HAP-1 (cell line): ENCODE measurements at regions not wholly inside any gene's neighbourhood (a gene's known extent, or its start where the extent isn't known, plus 50 kb on each side); places are given as distances from the start of the nearest gene placed in this dataset.
A peak's percentile ranks its signal among the peaks of the same experiment; 100 is the strongest.

Experiments
- DNase-seq, 2 experiments: peaks; one replicate each; pipeline ENCODE4 v3.0.0-alpha.2; 2016 to 2020; ENCODE audit warnings: low spot score in 2 of 2
- H3K27me3 ChIP-seq: fragments of 250-450 bp; sonication (Bioruptor Pico); 2 replicates; pipeline ENCODE4 v1.5.1; 2020; ENCODE audit warnings: low read depth, mild to moderate bottlenecking, moderate library complexity
- H3K36me3 ChIP-seq: fragments of 250-450 bp; sonication (Bioruptor Pico); replicated peaks from 2 replicates; pipeline ENCODE4 v1.5.1; 2020; ENCODE audit warnings: mild to moderate bottlenecking
- H3K4me1 ChIP-seq: fragments of 250-450 bp; sonication (Bioruptor Pico); 2 replicates; pipeline ENCODE4 v1.5.1; 2020; ENCODE audit warnings: mild to moderate bottlenecking
- H3K4me3 ChIP-seq: fragments of 250-450 bp; sonication (Bioruptor Pico); 2 replicates; pipeline ENCODE4 v1.5.1; 2020; ENCODE audit warnings: mild to moderate bottlenecking, moderate library complexity
- H3K9me3 ChIP-seq: fragments of 250-450 bp; sonication (Bioruptor Pico); 2 replicates; pipeline ENCODE4 v1.5.1; 2020; ENCODE audit warnings: mild to moderate bottlenecking, moderate library complexity
- in situ Hi-C: fragments of 300-500 bp; cut with MboI; formaldehyde crosslinking; loops from 3 replicates; pipeline ENCODE4 v1.14.3; 2020; ENCODE audit warnings: low sequenced_read_pairs, inconsistent platforms, mixed read lengths

- H3K4me1 ChIP-seq, result no peaks in the 10 kb centered on the region
- H3K4me3 ChIP-seq, result no peak overlapping the region
- no peaks in the 10 kb centered on the region for H3K9me3 ChIP-seq
- no peaks in the 10 kb centered on the region for H3K36me3 ChIP-seq
- DNase-seq, result no peak
- no peaks in the 10 kb centered on the region for H3K27me3 ChIP-seq
- in situ Hi-C loops, result no loop called here
These were observed 95.5 kb upstream of the MSX1 start for GRCh38 chr4:4763822-4764557.

GRCh38 chr4:4762909-4763821 lies 96.3 kb upstream of the MSX1 start:
- no peaks in the 10 kb centered on the region for H3K36me3 ChIP-seq
- H3K9me3 ChIP-seq, result no peaks in the 10 kb centered on the region
- DNase-seq, result peak in 1 of 2 experiments; percentile 13
- H3K27me3 ChIP-seq, result no peaks in the 10 kb centered on the region
- in situ Hi-C loops, result no loop called here
- H3K4me1 ChIP-seq, result no peaks in the 10 kb centered on the region
- H3K4me3 ChIP-seq, result no peak overlapping the region

- Histone ChIP-seq H3K36me3 (no peaks in the 10 kb centered on the region), H3K27me3 (no peaks in the 10 kb centered on the region), H3K4me1 (no peaks in the 10 kb centered on the region), H3K9me3 (no peaks in the 10 kb centered on the region), H3K4me3 (no peak overlapping the region)
- DNase-seq, result no peak
- in situ Hi-C loops, result no loop called here
These were observed 97.2 kb upstream of the MSX1 start for GRCh38 chr4:4762300-4762699.

DNA sequence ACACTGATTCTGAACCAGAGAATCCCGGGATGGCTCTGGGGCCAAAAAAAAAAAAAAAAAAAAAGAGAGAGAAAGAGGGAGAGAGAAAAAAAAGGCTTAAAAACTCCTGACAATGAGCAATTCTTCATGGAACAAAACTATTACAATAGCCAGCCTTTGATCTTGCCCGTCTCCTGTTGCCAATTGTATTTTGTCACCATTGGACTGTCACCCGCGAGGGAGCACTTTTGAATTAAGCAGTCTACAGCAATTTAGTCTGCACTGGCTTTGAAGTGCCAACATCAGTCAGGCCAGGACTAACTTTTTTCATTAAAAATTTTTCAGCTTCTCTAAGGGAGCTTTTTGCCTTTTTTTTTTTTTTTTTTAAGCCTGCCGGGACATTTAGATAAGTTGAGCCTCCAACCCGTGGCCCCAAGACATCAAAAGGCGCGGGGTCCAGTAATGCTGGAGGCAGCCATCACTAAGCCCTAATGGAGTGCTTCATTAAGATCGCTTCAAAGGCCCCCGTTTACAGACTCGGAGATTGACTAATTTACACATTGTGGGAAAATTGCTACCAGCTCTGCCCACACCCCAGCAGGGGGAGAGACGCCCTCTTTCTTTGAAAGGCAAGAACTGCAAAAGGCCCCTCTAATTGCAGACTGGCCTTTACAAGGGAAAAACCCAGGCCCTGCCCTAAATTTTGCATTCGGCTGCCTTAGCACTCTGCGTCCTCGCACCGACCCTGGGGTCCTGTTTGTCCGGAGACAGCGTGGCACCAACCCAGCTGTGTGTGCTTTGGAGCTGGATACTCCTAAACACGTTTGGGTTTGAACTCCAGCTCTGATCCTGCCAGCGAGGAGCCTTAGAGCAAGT lies 98.1 kb upstream of the MSX1 start:
- no peaks in the 10 kb centered on the region for H3K27me3 ChIP-seq
- in situ Hi-C loops, result no loop called here
- peak; percentile 5 to 54 for DNase-seq
- no peaks in the 10 kb centered on the region for H3K9me3 ChIP-seq
- no peaks in the 10 kb centered on the region for H3K36me3 ChIP-seq
- H3K4me3 ChIP-seq, result no peak overlapping the region
- H3K4me1 ChIP-seq, result no peaks in the 10 kb centered on the region

GRCh38 chr4:4759883-4760282 lies 99.6 kb upstream of the MSX1 start:
- Histone ChIP-seq H3K9me3 (no peaks in the 10 kb centered on the region), H3K27me3 (no peaks in the 10 kb centered on the region), H3K4me1 (no peaks in the 10 kb centered on the region), H3K4me3 (no peak overlapping the region), H3K36me3 (no peaks in the 10 kb centered on the region)
- in situ Hi-C loops, result no loop called here
- DNase-seq, result no peak

GRCh38 chr4:4759232-4759631 lies 100.2 kb upstream of the MSX1 start:
- in situ Hi-C loops, result no loop called here

DNA sequence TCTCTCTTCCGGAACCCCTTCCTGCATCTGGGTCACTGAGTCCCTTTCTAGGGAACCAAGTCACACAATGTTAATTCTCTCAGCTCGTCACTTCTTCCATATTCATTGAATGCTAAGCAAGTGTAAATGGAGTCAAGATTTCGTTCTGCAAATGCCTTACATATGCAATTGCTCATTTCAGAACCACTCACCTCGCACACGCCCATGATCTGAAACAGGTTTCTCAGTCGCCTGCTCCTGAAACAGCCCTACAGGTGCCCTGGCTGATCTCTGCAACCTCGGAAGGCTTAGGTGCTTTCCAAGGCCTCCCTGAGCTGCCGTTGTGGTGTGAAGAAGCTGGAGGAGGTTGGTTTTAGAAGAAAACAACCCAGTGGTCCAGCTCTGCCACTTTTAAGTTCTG lies 100.8 kb upstream of the MSX1 start:
- no peak for DNase-seq

More at GRCh38 chr4:4759232-4759631, 100.2 kb upstream of the MSX1 start:
- Histone ChIP-seq H3K9me3 (no peaks in the 10 kb centered on the region), H3K27me3 (no peaks in the 10 kb centered on the region), H3K4me1 (no peaks in the 10 kb centered on the region), H3K36me3 (no peaks in the 10 kb centered on the region), H3K4me3 (no peak overlapping the region)
- DNase-seq, result no peak

DNA sequence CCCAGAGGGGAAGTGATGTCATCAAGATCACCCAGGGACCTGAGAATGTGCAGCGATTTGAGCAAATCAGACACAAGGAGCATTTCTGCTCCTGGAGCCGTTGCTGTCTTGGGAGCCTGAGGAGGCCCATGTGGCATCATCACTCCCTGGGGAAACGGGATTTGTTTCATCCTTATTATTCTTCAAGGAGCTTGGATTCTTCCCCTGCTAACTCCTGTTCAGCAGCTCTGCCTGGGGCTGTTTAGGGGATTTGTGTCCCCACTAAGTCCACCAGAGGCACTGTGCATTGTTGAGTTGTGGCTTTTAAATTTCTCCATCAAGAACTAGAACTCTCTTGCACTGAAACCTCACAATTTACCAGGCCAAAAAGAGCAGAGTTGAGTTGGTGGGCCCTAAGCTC lies 104.2 kb upstream of the MSX1 start:
- Histone ChIP-seq H3K4me3 (no peak overlapping the region), H3K36me3 (no peaks in the 10 kb centered on the region), H3K4me1 (no peaks in the 10 kb centered on the region), H3K9me3 (no peaks in the 10 kb centered on the region), H3K27me3 (no peaks in the 10 kb centered on the region)
- in situ Hi-C loops, result no loop called here
- peak; percentile 7 to 50 for DNase-seq

More for the DNA sequence above, 100.8 kb upstream of the MSX1 start:
- no peaks in the 10 kb centered on the region for H3K36me3 ChIP-seq
- H3K9me3 ChIP-seq, result no peaks in the 10 kb centered on the region
- H3K4me1 ChIP-seq, result no peaks in the 10 kb centered on the region
- H3K27me3 ChIP-seq, result no peaks in the 10 kb centered on the region
- no peak overlapping the region for H3K4me3 ChIP-seq
- in situ Hi-C loops, result no loop called here

DNA sequence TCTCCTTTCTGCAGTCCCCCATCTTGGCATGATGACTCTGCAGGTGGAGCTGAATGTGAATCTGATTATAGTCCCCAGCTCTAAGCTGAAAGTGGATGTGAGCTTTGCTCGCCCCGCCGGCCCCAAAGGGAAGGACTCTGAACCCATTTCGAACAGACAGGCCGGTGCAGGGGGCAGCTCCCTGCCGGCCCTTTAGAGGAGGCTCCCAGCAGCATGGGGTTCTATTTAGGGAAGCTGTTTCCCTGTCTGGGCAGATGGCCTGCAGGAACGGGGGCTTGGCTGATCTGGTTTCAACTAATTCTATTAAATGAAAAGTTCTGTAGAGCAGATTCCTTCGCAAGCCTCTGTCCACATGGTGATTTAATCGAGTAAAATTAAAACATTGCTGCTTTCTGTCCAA lies 104.8 kb upstream of the MSX1 start:
- Histone ChIP-seq H3K9me3 (no peaks in the 10 kb centered on the region), H3K36me3 (no peaks in the 10 kb centered on the region), H3K4me1 (no peaks in the 10 kb centered on the region), H3K27me3 (no peaks in the 10 kb centered on the region), H3K4me3 (no peak overlapping the region)
- DNase-seq, result no peak
- in situ Hi-C loops, result no loop called here

GRCh38 chr4:4753643-4754042 lies 105.8 kb upstream of the MSX1 start:
- no peak for DNase-seq
- H3K27me3 ChIP-seq, result no peaks in the 10 kb centered on the region
- no peaks in the 10 kb centered on the region for H3K36me3 ChIP-seq
- H3K9me3 ChIP-seq, result no peaks in the 10 kb centered on the region
- in situ Hi-C loops, result no loop called here
- no peak overlapping the region for H3K4me3 ChIP-seq
- H3K4me1 ChIP-seq, result no peaks in the 10 kb centered on the region

GRCh38 chr4:4752576-4753401 lies 106.7 kb upstream of the MSX1 start:
- Histone ChIP-seq H3K4me1 (no peaks in the 10 kb centered on the region), H3K4me3 (no peak overlapping the region), H3K9me3 (no peaks in the 10 kb centered on the region), H3K27me3 (no peaks in the 10 kb centered on the region), H3K36me3 (no peaks in the 10 kb centered on the region)
- in situ Hi-C loops, result no loop called here
- DNase-seq, result no peak

DNA sequence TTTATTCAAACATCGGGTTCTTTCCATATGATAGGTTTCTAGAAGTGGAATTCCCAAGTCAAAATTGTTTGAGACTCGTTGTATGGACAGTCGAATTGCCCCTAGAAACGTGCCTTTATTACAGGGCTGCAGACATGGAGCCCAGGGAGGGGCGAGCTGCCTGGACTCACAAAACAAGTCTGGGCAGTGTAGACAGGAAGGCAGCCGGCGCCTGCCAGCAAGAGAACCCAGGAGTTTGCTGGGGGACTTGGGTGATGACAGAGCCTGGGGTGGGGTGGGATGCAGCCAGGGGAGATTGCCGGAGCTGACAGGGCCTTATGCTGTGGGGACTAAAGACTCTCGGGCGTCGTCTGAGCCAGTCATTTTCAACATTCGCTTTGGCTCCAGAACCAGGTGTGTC lies 107.4 kb upstream of the MSX1 start:
- DNase-seq, result no peak
- H3K27me3 ChIP-seq, result no peaks in the 10 kb centered on the region
- H3K4me3 ChIP-seq, result no peak overlapping the region
- no peaks in the 10 kb centered on the region for H3K9me3 ChIP-seq
- in situ Hi-C loops, result no loop called here
- no peaks in the 10 kb centered on the region for H3K4me1 ChIP-seq
- no peaks in the 10 kb centered on the region for H3K36me3 ChIP-seq

- Histone ChIP-seq H3K9me3 (no peaks in the 10 kb centered on the region), H3K36me3 (no peaks in the 10 kb centered on the region), H3K27me3 (no peaks in the 10 kb centered on the region), H3K4me1 (no peaks in the 10 kb centered on the region), H3K4me3 (no peak overlapping the region)
- no peak for DNase-seq
- in situ Hi-C loops, result no loop called here
These were observed 109.3 kb upstream of the MSX1 start for GRCh38 chr4:4750187-4750586.
